GM23338 (cell line): ENCODE measurements at regions not wholly inside any gene's neighbourhood (a gene's known extent, or its start where the extent isn't known, plus 50 kb on each side); places are given as distances from the start of the nearest gene placed in this dataset.

Experiments used
- CREB1 ChIP-seq: fragments of 250-450 bp; sonication (Bioruptor Pico); IDR thresholded peaks from 2 replicates; pipeline ENCODE4 v1.5.0; 2020; ENCODE audit warnings: low read depth, mild to moderate bottlenecking, moderate library complexity
- CTCF ChIP-seq, 2 experiments: fragments of 200-600 bp in 1 of 2; sonication (generic) in 1 of 2; conservative IDR thresholded peaks; 2 replicates each; pipeline versions ENCODE4 v1.5.1 to v1.6.1; 2016 to 2017; ENCODE audit warnings: antibody characterized with exemption in 2 of 2, low read depth in 2 of 2, mild to moderate bottlenecking in 2 of 2, moderate library complexity in 1 of 2
- ETS1 ChIP-seq: IDR thresholded peaks from 2 replicates; pipeline ENCODE4 v1.6.1; 2016; ENCODE audit warnings: antibody characterized with exemption
- EZH2 ChIP-seq: fragments of 200-600 bp; sonication (generic); IDR thresholded peaks from one replicate; pipeline ENCODE4 v1.8.0; 2017; ENCODE audit warnings: antibody characterized with exemption, mild to moderate bottlenecking, low read depth; ENCODE audit not compliant: unreplicated experiment
- EZH2phosphoT487 ChIP-seq: fragments of 200-600 bp; sonication (generic); IDR thresholded peaks from one replicate; pipeline ENCODE4 v1.8.1; 2018; ENCODE audit warnings: antibody characterized with exemption; ENCODE audit not compliant: unreplicated experiment
- JUNB ChIP-seq: IDR thresholded peaks from one replicate; pipeline ENCODE4 v1.6.1; 2016; ENCODE audit warnings: antibody characterized with exemption; ENCODE audit not compliant: unreplicated experiment
- NANOG ChIP-seq: IDR thresholded peaks from 2 replicates; pipeline ENCODE4 v1.6.1; 2016; ENCODE audit warnings: antibody characterized with exemption, borderline replicate concordance
- POLR2AphosphoS5 ChIP-seq: IDR thresholded peaks from 2 replicates; pipeline ENCODE4 v1.6.1; 2016; ENCODE audit warnings: antibody characterized with exemption, low read depth
- REST ChIP-seq: IDR thresholded peaks from one replicate; pipeline ENCODE4 v1.6.1; 2018; ENCODE audit warnings: antibody characterized with exemption; ENCODE audit not compliant: unreplicated experiment
- STAT1 ChIP-seq: IDR thresholded peaks from one replicate; pipeline ENCODE4 v1.6.1; 2016; ENCODE audit warnings: antibody characterized with exemption; ENCODE audit not compliant: unreplicated experiment
- ZNF114 ChIP-seq: fragments of 250-450 bp; sonication (Bioruptor Pico); IDR thresholded peaks from 2 replicates; pipeline ENCODE4 v1.5.0; 2020; ENCODE audit warnings: mild to moderate bottlenecking, moderate library complexity
- ZNF331 ChIP-seq: fragments of 250-450 bp; sonication (Bioruptor Pico); IDR thresholded peaks from 2 replicates; pipeline ENCODE4 v1.5.0; 2020; ENCODE audit warnings: low read depth, mild to moderate bottlenecking, moderate library complexity
- ZNF462 ChIP-seq: fragments of 250-450 bp; sonication (Bioruptor Pico); IDR thresholded peaks from 2 replicates; pipeline ENCODE4 v1.5.0; 2020; ENCODE audit warnings: mild to moderate bottlenecking, moderate library complexity

GRCh38 chr20:63080811-63081210 lies 74.0 kb upstream of the BHLHE23 start:
- no peak for TF ChIP-seq CTCF (conservative IDR thresholded peaks at IDR 0.05; ENCODE audit: low read depth in 2 of 2)
- TF ChIP-seq POLR2AphosphoS5, result no peak
- TF ChIP-seq EZH2, result no peak
- TF ChIP-seq REST, result no peak
- no peak for TF ChIP-seq EZH2phosphoT487
- no peak for TF ChIP-seq JUNB
- no peak for TF ChIP-seq CREB1
- TF ChIP-seq ZNF114, result no peak
- TF ChIP-seq STAT1, result no peak
- TF ChIP-seq NANOG, result no peak
- no peak for TF ChIP-seq ZNF462 (CRISPR knock-in tag)
- no peak for TF ChIP-seq ZNF331 (CRISPR knock-in tag)
- TF ChIP-seq ETS1, result no peak
